EH (cell line): ENCODE measurements at regions not wholly inside any gene's neighbourhood (a gene's known extent, or its start where the extent isn't known, plus 50 kb on each side); places are given as distances from the start of the nearest gene placed in this dataset.
"Not testable (repeated sequence)": the region's sequence is repeated elsewhere in the genome, so short reads cannot be mapped to it uniquely, and the experiment has no call there.

Source experiments
- DNase-seq: peaks from one replicate; pipeline ENCODE4 v3.0.0-alpha.2; 2015; ENCODE audit warnings: low read depth

- DNase-seq: no peak
Measured at GRCh38 chrX:42832764-42833549, 55.0 kb upstream of the PPP1R2C start.

- DNase-seq: not testable (repeated sequence)
Measured at GRCh38 chrX:42833550-42833940, 55.6 kb upstream of the PPP1R2C start.

GRCh38 chrX:42837101-42837726, 59.3 kb upstream of the PPP1R2C start:
- no peak for DNase-seq

- DNase-seq: no peak
Measured at GRCh38 chrX:42837747-42838146, 59.8 kb upstream of the PPP1R2C start.

- no peak for DNase-seq
Measured at GRCh38 chrX:42839632-42840031, 61.7 kb upstream of the PPP1R2C start.

GRCh38 chrX:42846741-42847140, 68.8 kb upstream of the PPP1R2C start:
- no peak for DNase-seq

- DNase-seq: no peak
Measured at GRCh38 chrX:42855259-42855658, 77.3 kb upstream of the PPP1R2C start.

- no peak for DNase-seq
Measured at GRCh38 chrX:42857766-42858165, 79.8 kb upstream of the PPP1R2C start.

- DNase-seq: no peak
Measured at GRCh38 chrX:42869011-42869410, 91.0 kb upstream of the PPP1R2C start.

GRCh38 chrX:42869659-42870476, 91.9 kb upstream of the PPP1R2C start:
- DNase-seq: no peak

GRCh38 chrX:42886519-42886918, 108.6 kb upstream of the PPP1R2C start:
- DNase-seq: no peak

- DNase-seq: no peak
Measured at GRCh38 chrX:42900947-42901346, 123.0 kb upstream of the PPP1R2C start.

GRCh38 chrX:42902513-42902912, 124.5 kb upstream of the PPP1R2C start:
- no peak for DNase-seq

GRCh38 chrX:42920752-42921151, 142.8 kb upstream of the PPP1R2C start:
- no peak for DNase-seq

- DNase-seq: no peak
Measured at GRCh38 chrX:42930071-42930470, 152.1 kb upstream of the PPP1R2C start.

GRCh38 chrX:42930951-42931350, 153.0 kb upstream of the PPP1R2C start:
- DNase-seq: no peak

GRCh38 chrX:42933187-42933586, 155.2 kb upstream of the PPP1R2C start:
- DNase-seq: no peak

GRCh38 chrX:42934020-42934726, 156.2 kb upstream of the PPP1R2C start:
- DNase-seq: no peak

- no peak for DNase-seq
Measured at GRCh38 chrX:42941671-42942070, 163.7 kb upstream of the PPP1R2C start.

- DNase-seq: no peak
Measured at GRCh38 chrX:42943051-42943974, 165.3 kb upstream of the PPP1R2C start.

- no peak for DNase-seq
Measured at GRCh38 chrX:42944381-42944998, 166.5 kb upstream of the PPP1R2C start.
